ENCODE measurements at regions not wholly inside any gene's neighbourhood (a gene's known extent, or its start where the extent isn't known, plus 50 kb on each side); places are given as distances from the start of the nearest gene placed in this dataset.
A peak's percentile ranks its signal among the peaks of the same experiment; 100 is the strongest.

DNA sequence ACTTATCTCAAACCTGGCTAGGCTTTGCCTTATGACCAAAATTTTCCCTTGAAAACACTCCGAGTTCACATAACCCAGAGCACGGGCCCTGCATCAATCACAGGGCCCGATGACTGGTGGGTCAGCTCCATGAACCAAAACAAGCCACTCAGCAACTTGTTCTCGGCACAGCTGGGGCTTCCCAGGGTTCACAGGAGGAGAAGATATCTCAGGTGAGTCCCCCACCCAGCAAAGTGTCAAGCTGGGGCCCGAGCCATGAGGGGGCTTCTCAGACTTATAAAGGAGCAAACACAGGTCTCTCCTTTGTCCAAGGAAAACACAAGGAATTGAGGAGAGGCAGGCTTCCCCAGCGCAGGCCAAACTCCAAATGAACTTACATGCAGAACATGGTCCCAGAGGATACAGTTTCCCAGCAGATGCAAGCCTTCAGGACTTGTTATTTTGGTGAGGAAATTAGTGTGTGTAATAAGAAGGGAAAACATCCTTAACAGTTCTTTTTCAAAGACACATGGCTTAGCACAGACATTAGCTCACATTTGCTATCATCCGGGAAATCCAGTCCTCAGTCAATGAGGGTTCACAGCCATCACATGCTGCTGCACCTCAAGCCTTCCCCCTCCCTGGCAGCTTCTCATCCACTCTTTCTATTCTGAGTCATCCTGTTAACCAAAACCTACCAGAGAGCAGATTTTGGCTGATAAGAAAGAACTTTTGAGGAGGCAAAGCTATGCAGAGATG, 98.1 kb upstream of the NFIA start:
- no peak for DNase-seq

DNA sequence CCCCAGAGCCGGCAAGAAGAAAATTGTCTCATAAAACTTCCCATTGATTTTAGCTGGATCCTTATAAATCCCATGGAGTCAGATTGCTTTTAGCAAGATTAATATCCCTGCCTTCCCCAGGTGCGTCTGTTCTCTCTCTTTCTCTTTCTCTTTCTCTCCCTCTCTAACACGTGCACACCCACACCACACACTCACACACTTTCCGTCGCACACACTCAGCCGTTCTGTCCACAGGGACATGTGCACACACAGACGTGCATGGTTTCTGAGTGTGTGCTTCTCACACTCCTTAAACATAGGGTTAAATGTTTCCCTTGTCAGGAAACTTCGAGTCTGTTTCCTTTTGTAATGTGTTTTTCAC, 98.7 kb upstream of the NFIA start:
- DNase-seq, result no peak

DNA sequence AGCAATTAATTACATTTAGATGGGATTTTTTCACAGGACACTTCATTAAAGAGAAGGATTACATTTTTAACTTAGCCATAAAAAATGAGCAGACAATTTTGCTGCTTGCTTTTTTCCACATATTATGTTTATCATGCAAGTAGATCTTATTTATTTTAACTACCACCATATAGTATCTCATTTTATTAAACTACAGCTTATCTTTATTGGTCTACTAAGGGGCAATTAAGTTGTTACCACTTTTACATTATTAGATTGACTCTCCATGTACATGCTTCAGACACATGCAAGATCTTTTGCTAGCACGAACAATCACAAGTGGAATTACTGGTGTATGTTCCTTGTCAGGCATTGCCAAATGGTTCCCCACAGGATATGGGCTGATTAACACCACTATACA, 99.8 kb upstream of the NFIA start:
- DNase-seq, result no peak

- DNase-seq, result no peak
Measured at GRCh38 chr1:60981357-60981756, 101.0 kb upstream of the NFIA start.

DNA sequence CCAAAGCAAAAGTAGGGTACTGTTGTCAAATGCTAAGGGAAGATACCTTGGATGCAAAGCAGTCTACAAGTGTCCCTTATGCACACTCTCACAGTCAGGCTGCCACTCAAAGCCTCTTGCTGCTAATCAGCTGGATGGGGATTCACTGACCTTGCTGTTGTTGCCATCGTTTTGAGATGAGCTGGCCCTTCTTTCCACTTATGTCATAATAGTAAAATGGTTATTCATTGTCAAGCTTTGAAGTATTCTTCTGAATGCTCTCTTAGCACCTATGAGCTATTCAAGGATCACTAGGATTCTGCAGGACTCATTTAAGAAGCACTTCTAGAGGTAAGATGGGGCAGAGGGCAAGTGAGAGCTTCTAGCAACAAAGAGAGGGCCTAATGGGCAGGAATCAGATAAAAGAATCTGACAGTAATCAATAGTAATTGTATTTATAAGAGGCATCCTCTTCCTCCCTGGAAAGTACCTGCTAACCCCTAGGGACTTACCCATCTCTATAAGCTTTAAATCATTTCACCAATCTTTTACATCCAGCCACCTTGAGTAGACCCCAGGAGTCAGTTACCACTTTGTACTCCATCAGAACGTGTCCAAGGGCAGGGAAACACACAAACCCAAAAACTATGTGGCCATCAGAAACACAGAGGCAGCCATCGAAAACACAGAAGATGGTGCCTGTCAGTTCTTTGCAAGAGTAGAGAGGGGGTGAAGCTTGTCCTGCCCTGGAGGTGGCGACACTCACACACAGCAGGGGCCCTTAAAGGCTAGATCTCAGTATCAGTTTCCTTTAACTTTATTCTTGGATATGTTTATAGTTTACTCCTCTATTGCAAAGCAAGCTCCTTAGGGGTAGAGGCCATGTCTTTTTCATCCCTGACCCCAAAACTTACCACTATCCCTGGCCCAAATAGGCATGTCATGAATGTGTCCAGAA, 103.7 kb upstream of the NFIA start:
- peak; percentile 33 to 41 for DNase-seq

DNA sequence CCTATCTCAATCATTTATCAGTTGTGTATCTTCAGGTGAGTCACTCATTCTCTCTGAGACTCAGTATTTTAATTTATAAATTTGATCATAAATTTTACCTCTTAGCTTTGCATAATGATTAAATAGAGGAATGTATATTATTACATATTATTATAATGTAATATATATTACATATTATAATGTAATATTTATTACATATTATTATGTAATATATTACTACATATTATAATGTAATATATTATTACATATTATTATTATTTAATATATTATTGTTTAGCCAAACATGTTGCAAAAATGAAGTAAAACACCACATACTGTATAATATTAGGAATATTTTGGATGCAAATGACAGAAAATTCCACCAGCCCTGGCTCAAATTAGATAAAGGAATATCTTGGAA, 104.7 kb upstream of the NFIA start:
- no peak for DNase-seq

- DNase-seq, result no peak
Measured at GRCh38 chr1:60974524-60975372, 107.6 kb upstream of the NFIA start.

DNA sequence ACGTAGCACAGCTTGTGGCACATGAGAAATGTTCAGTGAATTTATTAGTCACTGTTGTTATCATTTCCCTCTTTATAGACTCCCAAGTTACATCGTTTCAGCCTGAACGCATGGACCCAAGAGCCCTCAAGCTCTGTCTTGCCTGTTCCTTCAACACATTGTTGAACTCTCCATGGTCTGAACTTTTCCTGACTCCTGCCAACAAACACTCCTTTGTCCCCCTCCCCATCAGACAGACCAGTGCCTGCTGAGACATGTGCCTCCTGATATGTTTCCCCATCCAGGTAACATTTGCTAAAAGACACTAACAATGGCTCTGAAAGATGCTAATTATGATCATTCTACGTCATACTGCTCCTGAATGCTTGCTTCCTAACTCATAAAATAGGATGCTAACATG, 108.7 kb upstream of the NFIA start:
- DNase-seq, result no peak

DNA sequence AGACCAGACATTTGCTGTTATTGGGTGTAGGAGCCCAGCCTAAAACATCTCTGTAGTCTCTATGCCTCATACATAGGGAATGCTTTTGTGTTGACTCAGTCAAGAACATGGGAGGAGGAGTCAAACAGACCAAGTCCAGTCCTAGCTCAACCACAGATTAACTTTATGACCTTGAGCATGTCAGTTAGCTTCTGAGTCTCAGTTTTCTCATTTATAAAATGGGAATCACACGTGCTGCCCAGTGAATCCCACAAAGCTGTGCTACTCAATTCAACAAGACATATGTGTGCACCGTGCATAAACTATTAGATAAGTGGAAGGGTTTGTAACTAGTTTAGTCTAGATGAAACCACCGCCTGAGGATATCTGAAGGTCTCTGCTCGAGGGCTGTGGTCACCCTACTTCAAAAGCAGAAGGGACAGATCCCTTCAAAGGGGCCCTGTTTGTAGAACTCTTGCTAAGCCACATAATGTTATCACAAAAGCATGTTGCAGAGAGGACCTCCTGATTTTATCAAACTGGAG, 109.5 kb upstream of the NFIA start:
- no peak for DNase-seq

DNA sequence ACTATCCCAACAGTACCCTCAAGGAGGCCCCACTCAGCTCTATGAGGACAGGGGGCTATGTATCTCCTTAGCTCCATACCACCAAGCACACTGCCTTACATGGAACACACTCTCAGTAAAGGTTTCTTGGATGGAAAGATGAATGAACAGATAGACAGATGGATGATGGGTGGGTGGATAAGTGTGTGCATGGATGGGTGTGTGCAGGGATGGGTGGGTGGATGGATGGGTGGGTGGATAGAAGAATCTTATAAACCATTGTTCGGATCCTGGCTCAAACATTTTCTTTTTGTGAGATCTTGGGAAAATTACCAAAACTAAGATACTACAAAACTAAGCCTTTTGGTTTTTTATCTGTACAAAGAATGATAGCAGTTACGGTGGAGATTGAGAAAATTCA, 111.0 kb upstream of the NFIA start:
- no peak for DNase-seq

GRCh38 chr1:60969971-60970509, 112.3 kb upstream of the NFIA start:
- DNase-seq, result no peak

- DNase-seq, result no peak
Measured at GRCh38 chr1:60965280-60965854, 117.0 kb upstream of the NFIA start.

- DNase-seq, result no peak
Measured at GRCh38 chr1:60963167-60963940, 119.0 kb upstream of the NFIA start.

DNA sequence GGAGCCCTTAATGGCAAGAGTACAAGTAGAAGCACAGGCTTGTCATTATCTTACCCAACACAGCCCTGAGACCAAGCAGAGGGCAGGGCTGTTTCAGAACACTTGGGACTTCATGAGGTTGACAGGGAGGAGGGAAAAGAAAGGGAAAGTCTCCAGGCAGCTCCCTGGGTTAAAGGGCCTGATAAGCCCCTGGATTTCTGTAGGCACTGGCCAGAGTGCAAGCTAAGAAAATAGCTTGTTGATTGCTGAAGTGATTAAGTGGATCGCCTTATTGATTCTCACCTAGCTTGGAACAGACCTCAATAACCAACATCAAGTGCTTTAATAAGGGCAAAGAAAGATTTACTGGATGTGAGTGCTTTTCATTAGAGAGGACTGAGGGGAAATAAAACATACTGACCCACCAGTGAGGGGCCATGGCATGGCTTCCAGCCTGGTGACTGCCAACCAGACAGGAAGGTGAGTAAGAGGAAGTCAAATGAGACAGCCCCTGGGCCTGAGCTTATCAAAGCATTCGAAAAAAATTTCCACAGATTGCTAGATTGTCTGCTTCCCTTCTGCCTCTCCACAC, 121.4 kb upstream of the NFIA start:
- DNase-seq, result no peak

DNA sequence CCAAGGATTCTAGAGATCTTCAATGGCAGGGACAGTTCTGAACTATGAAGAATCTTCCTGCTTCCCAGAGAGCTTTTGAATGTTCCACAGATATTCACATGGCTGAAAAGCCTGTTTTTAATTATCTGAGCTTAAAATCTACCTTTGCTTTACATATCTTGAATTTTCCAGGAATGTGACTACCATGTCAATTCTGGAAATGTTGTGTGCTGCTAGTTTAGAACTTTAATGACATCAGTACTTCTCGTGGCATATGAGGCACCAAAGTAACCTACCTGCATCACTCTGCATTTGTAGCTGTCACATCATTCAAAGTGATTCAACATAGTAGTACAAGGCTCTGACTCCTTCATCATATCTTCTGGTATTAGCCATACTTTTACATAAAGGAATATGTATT, 122.7 kb upstream of the NFIA start:
- no peak for DNase-seq

DNA sequence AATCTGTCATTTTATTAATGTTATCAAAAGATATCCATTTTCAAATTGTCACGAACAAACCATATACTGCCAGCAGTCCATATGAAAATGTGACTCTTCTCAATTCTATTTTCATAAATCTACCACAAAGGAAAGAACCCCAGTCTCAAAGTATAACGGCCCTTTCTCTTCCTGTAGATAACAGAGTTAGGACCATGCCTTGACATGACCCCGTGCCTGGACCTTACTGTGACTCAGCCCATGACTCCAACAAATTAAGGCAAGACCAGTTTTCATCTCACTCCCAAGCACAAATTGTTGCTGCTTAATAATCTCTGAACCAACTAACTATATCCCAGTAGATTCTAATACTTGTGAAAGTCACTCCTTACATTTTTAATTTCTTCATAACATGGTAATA, 124.4 kb upstream of the NFIA start:
- DNase-seq, result no peak

GRCh38 chr1:60956520-60956919, 125.8 kb upstream of the NFIA start:
- DNase-seq, result no peak

GRCh38 chr1:60952612-60953111, 129.7 kb upstream of the NFIA start:
- no peak for DNase-seq

GRCh38 chr1:60950224-60951063, 131.9 kb upstream of the NFIA start:
- no peak for DNase-seq

- DNase-seq, result no peak
Measured at GRCh38 chr1:60949826-60950197, 132.5 kb upstream of the NFIA start.
